Neural progenitor cell (in vitro differentiated cells): ENCODE measurements at regions not wholly inside any gene's neighbourhood (a gene's known extent, or its start where the extent isn't known, plus 50 kb on each side); places are given as distances from the start of the nearest gene placed in this dataset.

Experiments used
- EZH2 ChIP-seq: fragments of 200-600 bp; sonication (generic); IDR thresholded peaks from 2 replicates; pipeline ENCODE4 v1.6.1; 2017; ENCODE audit warnings: antibody characterized with exemption, mild to moderate bottlenecking, moderate library complexity
- TF ChIP-seq, protein P1 (sequence below): fragments of 200-600 bp; sonication (generic); IDR thresholded peaks from 2 replicates; pipeline ENCODE4 v1.5.1; 2017; ENCODE audit warnings: antibody characterized with exemption, mild to moderate bottlenecking

GRCh38 chr5:110872963-110873362 is 134.2 kb downstream of the SLC25A46 start:
- TF ChIP-seq, protein P1, sequence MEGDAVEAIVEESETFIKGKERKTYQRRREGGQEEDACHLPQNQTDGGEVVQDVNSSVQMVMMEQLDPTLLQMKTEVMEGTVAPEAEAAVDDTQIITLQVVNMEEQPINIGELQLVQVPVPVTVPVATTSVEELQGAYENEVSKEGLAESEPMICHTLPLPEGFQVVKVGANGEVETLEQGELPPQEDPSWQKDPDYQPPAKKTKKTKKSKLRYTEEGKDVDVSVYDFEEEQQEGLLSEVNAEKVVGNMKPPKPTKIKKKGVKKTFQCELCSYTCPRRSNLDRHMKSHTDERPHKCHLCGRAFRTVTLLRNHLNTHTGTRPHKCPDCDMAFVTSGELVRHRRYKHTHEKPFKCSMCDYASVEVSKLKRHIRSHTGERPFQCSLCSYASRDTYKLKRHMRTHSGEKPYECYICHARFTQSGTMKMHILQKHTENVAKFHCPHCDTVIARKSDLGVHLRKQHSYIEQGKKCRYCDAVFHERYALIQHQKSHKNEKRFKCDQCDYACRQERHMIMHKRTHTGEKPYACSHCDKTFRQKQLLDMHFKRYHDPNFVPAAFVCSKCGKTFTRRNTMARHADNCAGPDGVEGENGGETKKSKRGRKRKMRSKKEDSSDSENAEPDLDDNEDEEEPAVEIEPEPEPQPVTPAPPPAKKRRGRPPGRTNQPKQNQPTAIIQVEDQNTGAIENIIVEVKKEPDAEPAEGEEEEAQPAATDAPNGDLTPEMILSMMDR: no peak
- no peak for TF ChIP-seq EZH2
